ENCODE measurements at regions not wholly inside any gene's neighbourhood (a gene's known extent, or its start where the extent isn't known, plus 50 kb on each side); places are given as distances from the start of the nearest gene placed in this dataset.

GRCh38 chr21:31566064-31566463 is 93.4 kb upstream of the SOD1 start:
- intact Hi-C loops (cut with micrococcal nuclease) = no loop called here
- FAIRE-seq (peak; percentile 48), ATAC-seq (peak; percentile 57; the same call in 2 of the 3 replicates), DNase-seq (ENCODE audit: extremely low read depth in 1 of 4, low spot score in 3 of 4) (no peak)
- Histone ChIP-seq H3K9ac (ENCODE audit: insufficient read depth in 1 of 2, low read depth in 2 of 2, low read length in 2 of 2) (no peak overlapping the region), H3K4me3 (no peak overlapping the region), H3K79me2 (ENCODE audit: control insufficient read depth, insufficient read depth, low read length) (no peaks in the 10 kb centered on the region), H3K27ac (ENCODE audit: extremely low read depth, low read depth, low read length) (no peak overlapping the region), H3K36me3 (ENCODE audit: control insufficient read depth, insufficient read depth, low read length) (no peaks in the 10 kb centered on the region), H3K4me1 (replicated peaks in 1 of 2; ENCODE audit: control insufficient read depth in 2 of 2, insufficient read depth in 2 of 2, low read length in 2 of 2) (no peaks in the 10 kb centered on the region), H3K4me2 (ENCODE audit: insufficient read depth, low read length) (no peak overlapping the region), H2AFZ (ENCODE audit: low read depth, low read length) (no peak overlapping the region), H3K9me3 (replicated peaks; ENCODE audit: control insufficient read depth, insufficient read depth, low read depth, low read length) (no peaks in the 10 kb centered on the region), H3K27me3 (ENCODE audit: control insufficient read depth in 2 of 2, insufficient read depth in 2 of 2, low read length in 2 of 2) (peaks cover 9 to 14% of the 10 kb centered on the region in 2 experiments; a peak in 4 of 5 replicates), H3K9me1 (ENCODE audit: control insufficient read depth, insufficient read depth, low read length) (no peaks in the 10 kb centered on the region), H4K20me1 (replicated peaks; ENCODE audit: control insufficient read depth, insufficient read depth, low read length) (no peaks in the 10 kb centered on the region)
- POLR2A ChIA-PET = no interaction called here
- CTCF ChIA-PET (ENCODE audit: low intra/inter-chr PET ratio) = interaction anchor here (0.6 kb wide), 1 partner anchor 470 kb away, joined by 4 read pairs; no protein-coding TSS in a partner anchor
- in situ Hi-C loops (cut with MboI) = no loop called here
- TF ChIP-seq STAT6 (CRISPR knock-in tag; IDR thresholded peaks at IDR 0.05) (no peak), NKRF (IDR thresholded peaks at IDR 0.05; ENCODE audit: borderline replicate concordance) (no peak), YBX1 (IDR thresholded peaks at IDR 0.05) (no peak), IFI16 (CRISPR knock-in tag; IDR thresholded peaks at IDR 0.05) (no peak), PHF20 (IDR thresholded peaks at IDR 0.05; ENCODE audit: partially characterized antibody) (no peak), ZNF76 (CRISPR knock-in tag; IDR thresholded peaks at IDR 0.05; ENCODE audit: borderline replicate concordance) (no peak), PHTF2 (CRISPR knock-in tag; IDR thresholded peaks at IDR 0.05) (no peak), CTCF (IDR thresholded peaks at IDR 0.05 in 2 of 3, conservative IDR thresholded peaks at IDR 0.05 in 1 of 3; ENCODE audit: insufficient read depth in 2 of 3, low read depth in 1 of 3, low read length in 3 of 3) (peak in 2 of 3 experiments; percentile 7 to 39; a peak in 2 of 6 replicates)
- BruUV-seq (replicated peaks) = no TSS peak
